Body of pancreas (tissue), 4 donors: ENCODE measurements at regions not wholly inside any gene's neighbourhood (a gene's known extent, or its start where the extent isn't known, plus 50 kb on each side); places are given as distances from the start of the nearest gene placed in this dataset.

Source experiments
- POLR2A ChIP-seq, 3 donors: fragments of 450-650 bp; IDR thresholded peaks; one replicate each; pipeline ENCODE4 v1.6.1; 2016; ENCODE audit warnings: antibody characterized with exemption in 3 of 3, mild to moderate bottlenecking in 2 of 3
- TF ChIP-seq, protein P1 (sequence below), 7 experiments: fragments of 450-650 bp in 4 of 7; fragments of 200-600 bp in 3 of 7; sonication (generic) in 3 of 7; IDR thresholded peaks; one replicate each; pipeline ENCODE4 v1.5.1; 2016 to 2019; ENCODE audit warnings: antibody characterized with exemption in 7 of 7

DNA sequence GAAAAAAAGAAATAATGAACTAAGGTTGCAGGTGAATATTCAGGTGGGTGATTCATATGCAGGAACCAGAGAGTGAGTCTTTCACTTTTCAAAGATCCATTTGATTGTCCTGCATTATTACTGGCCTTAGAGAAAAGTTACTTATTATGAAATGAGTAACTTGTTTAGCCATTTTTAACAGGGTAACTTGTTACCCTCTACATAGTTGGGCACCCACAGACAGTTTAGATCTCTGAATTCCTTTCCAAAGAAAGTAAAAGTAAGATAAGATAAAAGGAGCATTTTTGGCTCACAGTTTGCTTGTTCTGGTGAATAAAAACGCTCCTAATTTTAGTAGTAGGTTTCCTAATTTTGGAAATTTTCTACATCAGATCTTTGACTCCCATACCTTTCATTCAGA, 54.1 kb upstream of the DAB2 start:
- TF ChIP-seq, protein P1, sequence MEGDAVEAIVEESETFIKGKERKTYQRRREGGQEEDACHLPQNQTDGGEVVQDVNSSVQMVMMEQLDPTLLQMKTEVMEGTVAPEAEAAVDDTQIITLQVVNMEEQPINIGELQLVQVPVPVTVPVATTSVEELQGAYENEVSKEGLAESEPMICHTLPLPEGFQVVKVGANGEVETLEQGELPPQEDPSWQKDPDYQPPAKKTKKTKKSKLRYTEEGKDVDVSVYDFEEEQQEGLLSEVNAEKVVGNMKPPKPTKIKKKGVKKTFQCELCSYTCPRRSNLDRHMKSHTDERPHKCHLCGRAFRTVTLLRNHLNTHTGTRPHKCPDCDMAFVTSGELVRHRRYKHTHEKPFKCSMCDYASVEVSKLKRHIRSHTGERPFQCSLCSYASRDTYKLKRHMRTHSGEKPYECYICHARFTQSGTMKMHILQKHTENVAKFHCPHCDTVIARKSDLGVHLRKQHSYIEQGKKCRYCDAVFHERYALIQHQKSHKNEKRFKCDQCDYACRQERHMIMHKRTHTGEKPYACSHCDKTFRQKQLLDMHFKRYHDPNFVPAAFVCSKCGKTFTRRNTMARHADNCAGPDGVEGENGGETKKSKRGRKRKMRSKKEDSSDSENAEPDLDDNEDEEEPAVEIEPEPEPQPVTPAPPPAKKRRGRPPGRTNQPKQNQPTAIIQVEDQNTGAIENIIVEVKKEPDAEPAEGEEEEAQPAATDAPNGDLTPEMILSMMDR (IDR thresholded peaks at IDR 0.05) = no peak
- TF ChIP-seq POLR2A (IDR thresholded peaks at IDR 0.05) = no peak
